Caki2 (cell line): ENCODE measurements at regions not wholly inside any gene's neighbourhood (a gene's known extent, or its start where the extent isn't known, plus 50 kb on each side); places are given as distances from the start of the nearest gene placed in this dataset.
"Not testable (repeated sequence)": the region's sequence is repeated elsewhere in the genome, so short reads cannot be mapped to it uniquely, and the experiment has no call there.

Experiments
- DNase-seq: peaks from one replicate; pipeline ENCODE4 v3.0.0-alpha.2; 2015; ENCODE audit warnings: low read depth
- in situ Hi-C: cut with HindIII; loops from 2 replicates; pipeline ENCODE4 v1.10.0; 2016; ENCODE audit warnings: low sequenced_read_pairs, low pct_unique_long_range_greater_than_20kb, mixed read lengths

DNA sequence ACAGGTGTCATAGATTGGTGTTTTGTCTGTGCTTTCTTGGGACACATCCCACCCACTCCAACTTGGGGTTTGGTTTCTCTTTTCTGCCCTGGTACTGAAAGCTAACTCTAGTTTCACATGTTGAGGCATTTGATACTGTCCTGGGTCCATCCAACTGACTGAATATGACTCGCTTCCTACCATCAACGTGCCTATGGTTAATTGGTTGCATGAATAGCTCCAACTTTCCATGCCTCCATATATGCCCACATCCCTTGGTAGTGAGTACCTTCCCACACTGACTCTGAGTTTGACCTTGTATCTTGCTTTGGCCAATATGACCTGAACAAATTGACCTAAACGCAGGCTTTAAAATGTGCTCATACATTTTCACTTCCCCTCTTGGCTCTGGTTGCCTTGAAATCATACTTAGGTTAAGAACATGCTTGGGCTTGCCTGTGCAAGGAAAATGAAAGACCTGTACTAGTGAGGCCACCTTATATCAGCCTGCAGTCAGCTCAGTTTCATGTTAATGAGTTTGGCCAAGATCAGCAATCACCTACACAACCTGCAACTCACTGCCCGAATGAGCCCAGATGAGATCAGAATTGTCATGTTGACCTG is 81.0 kb upstream of the KCNK2 start:
- in situ Hi-C loops: no loop called here
- no peak for DNase-seq

DNA sequence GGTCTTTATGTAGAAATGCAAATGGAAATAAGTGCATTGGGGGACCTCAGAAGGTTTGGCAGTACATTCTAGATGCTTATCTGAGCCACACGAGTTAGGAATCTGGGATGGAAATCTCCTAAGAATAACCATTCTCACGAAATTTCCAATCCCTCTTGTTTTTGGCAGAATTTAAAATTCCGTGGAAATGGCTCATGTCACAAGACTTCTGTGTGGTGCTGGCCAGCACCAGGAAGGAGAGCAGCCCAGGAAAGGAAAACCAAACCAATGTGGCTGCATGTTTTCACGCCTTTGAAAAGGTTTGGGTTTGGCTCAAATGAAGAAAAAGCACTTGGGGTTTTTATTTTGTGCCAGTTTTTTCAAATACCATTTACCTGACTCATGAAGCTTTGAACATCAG is 80.1 kb upstream of the KCNK2 start:
- in situ Hi-C loops: no loop called here
- no peak for DNase-seq

DNA sequence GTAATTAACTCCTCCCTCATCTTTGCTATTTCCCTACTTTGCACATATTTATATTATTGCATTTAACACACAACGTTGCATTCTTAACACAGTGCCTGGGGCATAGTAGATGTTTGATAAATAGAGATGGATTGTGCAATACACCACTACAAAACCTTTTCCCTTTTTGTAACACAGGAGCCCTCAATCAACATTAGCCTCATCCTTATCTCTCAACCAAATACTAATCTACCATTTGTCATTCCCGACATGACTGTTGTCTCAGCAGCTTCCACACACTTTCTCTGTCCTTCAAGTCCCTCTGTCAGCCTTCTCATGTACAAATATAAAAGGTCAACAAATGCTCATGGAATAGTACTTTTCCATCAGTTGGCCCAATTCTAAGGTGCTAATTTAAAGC is 78.9 kb upstream of the KCNK2 start:
- in situ Hi-C loops: no loop called here
- no peak for DNase-seq

DNA sequence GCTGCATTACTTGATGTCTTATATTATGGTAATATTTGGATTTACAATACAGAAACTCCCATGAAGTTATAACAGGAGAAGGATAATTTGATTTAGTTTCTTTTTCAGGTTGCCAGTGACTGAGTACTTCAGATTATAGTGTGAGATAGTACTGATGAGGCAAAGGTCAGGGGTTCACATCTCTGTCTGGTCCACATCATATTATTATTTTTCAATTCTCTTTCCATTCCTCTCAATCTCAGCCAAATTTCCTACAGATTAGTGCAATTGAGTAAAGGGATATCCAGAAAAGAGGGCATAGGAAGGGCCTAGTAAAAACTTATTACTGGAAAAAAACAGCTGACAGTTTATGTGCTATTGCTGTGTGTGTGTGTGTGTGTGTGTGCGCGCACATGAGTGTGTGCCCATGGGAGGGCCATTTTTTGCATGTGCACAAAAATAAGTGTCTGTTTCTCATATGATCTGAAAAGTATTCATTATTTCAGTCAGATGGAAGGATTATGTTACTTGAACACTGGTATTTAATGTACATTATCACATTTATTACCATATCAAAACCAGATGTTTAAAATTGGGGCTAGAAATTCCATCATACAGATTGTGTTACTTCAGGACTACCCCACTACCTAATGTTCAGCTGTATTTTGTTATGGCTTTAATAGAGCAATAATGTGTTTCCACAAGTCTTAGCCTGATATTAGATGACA is 78.3 kb upstream of the KCNK2 start:
- DNase-seq: no peak
- in situ Hi-C loops: no loop called here

DNA sequence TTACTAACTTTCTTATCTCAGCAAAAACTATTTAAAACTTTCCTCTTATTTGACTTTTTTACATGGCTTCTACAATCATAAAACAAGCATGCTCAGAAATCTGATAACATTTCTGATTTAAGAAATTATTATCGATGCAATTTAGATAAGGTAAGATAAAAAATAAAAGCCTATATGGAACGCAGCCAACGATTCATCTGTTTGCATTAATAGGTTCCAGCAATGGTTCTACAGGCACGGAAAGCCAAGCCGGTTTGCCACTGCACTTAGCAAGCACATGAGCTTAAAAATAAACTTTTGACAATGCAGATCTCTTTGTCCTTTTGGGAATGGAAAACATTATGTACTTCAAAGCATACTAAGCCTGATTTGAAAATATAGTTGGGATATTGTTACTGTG is 77.5 kb upstream of the KCNK2 start:
- in situ Hi-C loops: no loop called here
- DNase-seq: no peak

DNA sequence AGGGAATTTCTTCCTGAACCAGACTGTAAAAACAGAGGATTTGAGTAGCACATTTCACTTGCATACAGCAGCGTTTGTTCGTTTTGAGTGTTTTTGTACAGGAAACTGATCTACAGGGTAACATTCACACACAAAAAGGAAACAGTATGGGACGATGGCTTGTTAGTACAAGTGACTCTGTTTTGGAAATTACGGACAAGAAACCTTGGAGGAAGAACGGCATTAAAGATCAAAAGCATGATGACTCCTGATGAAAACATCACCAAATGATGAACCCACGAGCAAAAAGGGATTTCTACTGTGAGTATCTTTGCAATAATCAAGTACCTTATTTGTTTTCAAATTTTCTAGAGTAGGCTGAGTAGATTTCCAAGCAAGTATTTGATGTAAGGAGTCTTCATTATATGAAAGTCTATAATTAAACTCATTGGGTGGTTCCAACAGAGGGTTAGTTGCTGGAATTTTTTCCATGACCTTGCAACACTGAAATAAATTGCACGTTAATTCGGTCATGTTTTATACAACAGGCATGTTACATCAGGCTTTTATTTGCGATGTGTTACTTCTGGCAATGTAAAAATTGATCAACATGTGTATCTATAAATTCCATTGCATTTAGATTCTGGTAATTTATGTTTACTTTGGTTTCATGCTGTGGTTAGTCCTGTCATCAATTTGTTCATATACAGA is 76.7 kb upstream of the KCNK2 start:
- in situ Hi-C loops: no loop called here
- DNase-seq: no peak

DNA sequence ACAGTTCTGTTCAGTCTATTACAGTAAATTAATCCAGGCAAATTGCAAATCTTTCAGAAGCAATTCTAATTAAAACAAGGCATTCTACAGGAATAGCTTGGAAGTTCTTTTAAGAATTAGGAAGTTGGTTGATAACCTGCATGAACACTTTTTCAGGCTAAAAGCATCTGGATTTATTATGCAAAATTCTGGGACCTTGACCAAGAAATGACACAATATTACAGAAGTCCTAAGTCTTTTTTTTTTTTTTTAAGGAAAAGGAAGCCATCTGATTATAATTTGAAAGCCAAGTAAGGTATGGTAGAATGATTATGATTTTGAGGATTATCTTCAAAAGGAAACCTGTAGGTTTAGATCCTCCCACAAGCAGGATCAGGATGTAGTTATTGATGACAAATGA is 74.7 kb upstream of the KCNK2 start:
- in situ Hi-C loops: no loop called here
- DNase-seq: no peak

DNA sequence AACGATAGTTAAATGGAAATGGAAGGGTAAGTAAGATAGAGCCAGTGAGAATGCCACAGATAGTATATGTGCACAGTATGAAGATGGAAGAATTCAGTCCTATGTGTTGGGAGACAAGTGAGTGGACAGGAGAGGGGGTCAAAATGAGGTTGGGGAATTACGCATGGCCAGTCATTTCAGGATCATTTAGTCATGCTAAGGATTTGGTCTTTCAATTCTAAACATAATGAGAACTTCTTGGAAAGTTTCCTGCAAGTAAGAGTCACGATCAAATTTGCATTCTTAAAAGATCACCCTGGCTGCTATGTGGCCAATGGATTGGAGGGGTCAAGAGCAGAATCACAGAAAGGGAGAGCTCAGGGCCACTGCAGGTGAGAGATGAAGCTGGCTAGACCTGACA is 64.0 kb upstream of the KCNK2 start:
- DNase-seq: no peak
- in situ Hi-C loops: no loop called here

DNA sequence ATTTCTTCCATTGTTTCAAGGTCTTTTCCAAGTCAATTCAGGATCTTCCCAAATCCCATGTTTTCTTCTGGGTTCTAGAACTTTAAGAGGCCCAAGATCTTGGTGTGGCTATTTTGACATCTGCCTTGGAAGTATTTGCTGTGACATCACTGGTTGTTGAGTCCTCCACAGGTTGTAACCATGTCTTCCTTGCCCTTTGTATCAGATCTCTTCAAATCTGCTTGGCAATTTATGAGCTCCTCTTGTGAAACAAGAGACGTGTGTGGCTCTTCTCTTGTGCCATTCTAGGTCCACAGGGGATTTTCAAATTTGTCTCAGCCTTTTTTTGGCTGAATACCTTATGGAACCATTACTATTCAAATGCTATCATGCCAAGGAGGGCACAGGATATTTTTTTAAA is 60.3 kb upstream of the KCNK2 start:
- in situ Hi-C loops: no loop called here

DNA sequence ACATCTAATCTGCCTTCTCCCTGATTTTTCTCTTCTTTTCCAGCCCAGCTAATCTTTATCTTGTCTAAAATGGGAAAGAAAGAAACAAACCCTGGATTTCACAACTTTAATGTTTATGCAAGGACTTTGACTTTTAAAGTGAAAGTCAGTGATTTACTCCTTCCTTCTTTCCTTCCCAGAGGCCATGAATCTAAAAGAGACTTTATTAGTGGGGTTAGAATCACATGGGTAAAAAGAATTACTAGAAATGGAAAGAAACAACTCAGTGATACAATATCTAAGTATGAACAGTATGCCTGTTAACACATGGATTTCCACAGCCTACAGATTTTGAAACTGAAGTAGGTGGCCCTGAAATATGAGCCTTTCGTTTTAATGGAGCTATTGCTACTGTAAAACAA is 59.8 kb upstream of the KCNK2 start:
- in situ Hi-C loops: no loop called here
- DNase-seq: no peak

More for the DNA sequence above, 60.3 kb upstream of the KCNK2 start:
- no peak for DNase-seq

DNA sequence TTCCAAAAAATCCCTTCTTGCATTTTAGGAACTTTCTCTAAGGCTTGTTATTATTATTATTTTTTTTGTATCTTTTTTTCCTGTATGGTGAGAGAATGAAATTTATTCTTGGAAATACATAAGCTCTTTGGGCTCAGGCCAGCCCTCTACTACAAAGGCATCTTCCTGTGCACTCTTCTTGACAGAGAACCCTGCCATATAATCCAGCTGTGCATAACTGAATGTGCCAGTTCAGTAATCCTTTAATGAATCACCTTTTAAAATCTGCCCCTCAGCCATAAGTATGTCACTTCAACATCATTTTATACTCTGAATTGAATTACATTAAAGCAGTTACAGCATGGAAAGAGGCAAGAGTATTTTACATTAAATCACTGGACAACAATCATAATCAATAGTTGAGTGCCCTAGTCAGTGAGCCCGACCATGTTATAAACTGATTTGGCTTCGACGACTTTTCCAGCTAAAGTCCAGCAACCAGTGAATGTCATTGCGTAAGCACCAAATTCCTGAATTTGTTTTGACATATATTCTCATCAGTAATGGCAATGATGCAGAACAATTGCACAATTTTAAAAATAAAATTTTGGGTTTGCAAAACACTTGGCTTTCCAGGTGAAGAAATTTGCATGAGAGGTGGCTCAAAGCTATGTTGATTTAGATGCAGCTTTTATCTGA is 59.2 kb upstream of the KCNK2 start:
- no peak for DNase-seq
- in situ Hi-C loops: no loop called here

DNA sequence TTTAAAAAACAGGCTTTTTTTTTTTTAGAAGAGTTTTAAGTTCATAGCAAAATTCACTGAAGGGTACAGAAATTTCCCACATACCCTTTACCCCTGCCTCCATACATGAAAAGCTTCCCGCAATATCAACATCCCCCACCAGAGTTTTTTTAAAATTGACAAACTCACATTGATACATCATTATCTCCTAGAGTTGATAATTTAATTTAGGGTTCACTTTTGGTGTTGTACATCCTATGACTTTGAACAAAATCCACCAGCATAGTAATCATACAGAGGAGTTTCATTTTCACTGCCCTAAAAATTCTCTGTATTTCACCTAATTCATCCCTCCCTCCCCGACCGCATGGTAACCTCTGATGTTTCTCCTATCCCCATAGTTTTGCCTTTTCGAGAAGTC is 53.6 kb upstream of the KCNK2 start:
- in situ Hi-C loops: no loop called here
- DNase-seq: no peak

DNA sequence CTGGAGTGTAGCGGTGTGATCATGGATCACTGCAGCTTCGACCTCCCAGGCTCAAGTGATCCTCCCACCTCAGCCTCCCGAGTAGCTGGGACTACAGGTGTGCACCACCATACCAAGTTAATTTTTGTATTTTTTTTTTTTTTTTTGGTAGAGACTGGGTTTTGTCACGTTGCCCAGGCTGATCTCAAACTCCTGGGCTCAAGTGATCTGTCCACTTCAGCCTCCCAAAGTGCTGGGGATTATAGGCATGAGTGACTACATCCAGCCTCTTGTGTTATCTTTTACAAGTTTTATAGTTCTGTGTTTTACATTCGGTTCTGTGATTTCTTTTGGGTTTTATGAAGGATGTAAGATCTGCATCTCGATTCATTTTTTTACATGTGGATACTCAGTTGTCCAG is 52.0 kb upstream of the KCNK2 start:
- in situ Hi-C loops, DNase-seq: not testable (repeated sequence)

DNA sequence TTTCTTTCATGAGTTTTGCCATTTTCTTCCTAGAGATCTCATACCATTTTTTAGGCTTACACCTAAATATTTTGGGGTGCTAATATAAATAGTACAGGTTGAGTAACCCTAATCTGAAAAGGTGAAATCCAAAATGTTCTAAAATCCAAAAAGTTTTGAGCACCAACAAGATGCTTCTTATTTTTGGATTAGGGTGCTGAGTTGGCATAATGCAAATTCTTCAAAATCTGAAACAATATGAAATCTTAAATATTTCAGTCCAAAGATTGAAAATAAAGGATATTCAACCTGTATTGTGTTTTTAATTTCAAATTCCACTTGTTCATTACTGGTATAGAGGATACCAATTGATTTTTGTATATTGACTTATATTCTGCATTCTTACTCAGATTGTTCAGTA is 51.1 kb upstream of the KCNK2 start:
- in situ Hi-C loops: no loop called here
- no peak for DNase-seq
